Upper lobe of right lung (tissue), 1 donor: ENCODE measurements at regions not wholly inside any gene's neighbourhood (a gene's known extent, or its start where the extent isn't known, plus 50 kb on each side); places are given as distances from the start of the nearest gene placed in this dataset.

Experiments
- ATAC-seq: fragments of 200-7000 bp; cut with Tn5 transposase; one replicate; pipeline ENCODE4 v1.9.1; 2020; ENCODE audit warnings: mild to moderate bottlenecking, moderate library complexity
- DNase-seq: peaks from one replicate; pipeline ENCODE4 v3.0.0-alpha.2; 2020
- H3K27ac ChIP-seq: fragments of 200-600 bp; one replicate; pipeline ENCODE4 v1.8.0; 2022
- H3K27me3 ChIP-seq: fragments of 200-600 bp; one replicate; pipeline ENCODE4 v1.8.0; 2022; ENCODE audit warnings: mild to moderate bottlenecking
- H3K36me3 ChIP-seq: fragments of 200-600 bp; one replicate; pipeline ENCODE4 v1.8.0; 2022
- H3K4me1 ChIP-seq: fragments of 200-600 bp; one replicate; pipeline ENCODE4 v1.8.0; 2022
- H3K4me3 ChIP-seq: fragments of 200-600 bp; one replicate; pipeline ENCODE4 v1.8.0; 2022; ENCODE audit warnings: mild to moderate bottlenecking
- H3K9me3 ChIP-seq: fragments of 200-600 bp; one replicate; pipeline ENCODE4 v1.8.0; 2022
- intact Hi-C: fragments of 100-400 bp; cut with DNase I; formaldehyde crosslinking; loops from one replicate; pipeline ENCODE4 v1.11.0; 2022
- TF ChIP-seq, protein P1 (sequence below): fragments of 200-600 bp; IDR thresholded peaks from one replicate; pipeline ENCODE4 v1.8.0; 2022; ENCODE audit warnings: antibody characterized with exemption
- donor health status: DM: no; HTN: yes; CAD: no; lungs with severe emphysema.

DNA sequence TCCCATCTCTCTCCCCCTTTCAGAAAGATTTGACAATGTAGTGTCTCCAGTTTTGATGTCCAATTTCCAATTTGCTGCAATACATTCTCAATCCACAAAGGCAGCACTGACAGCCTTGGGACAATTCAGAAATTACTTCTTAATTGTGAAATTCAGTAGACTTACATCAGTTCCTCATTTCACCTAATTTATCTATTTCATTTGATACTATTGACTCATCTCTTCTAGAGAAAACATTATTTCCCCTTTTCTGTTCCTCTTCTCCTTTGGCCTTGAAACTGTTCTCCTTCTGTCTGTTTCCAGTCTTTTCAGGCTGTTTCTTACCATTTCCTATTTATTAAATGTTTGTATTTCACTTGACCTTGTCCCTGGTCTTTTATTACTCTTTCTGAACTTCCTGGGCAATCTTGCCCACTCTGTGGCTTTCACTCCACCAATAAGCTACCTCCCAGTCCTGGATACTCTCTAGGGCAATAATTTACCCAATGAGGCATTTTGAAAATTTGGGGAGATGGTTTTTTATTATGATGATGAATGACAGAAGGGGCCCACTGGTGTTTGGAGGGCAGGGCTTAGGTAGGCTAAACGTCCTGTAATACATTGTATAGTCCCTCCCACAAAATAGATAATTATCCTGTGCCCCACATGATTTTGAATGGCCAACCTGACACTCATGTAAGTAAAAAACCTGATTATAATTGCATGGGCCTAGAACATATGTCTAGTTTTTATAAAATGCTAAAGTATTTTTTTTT lies 498.0 kb upstream of the BOD1L1 start:
- DNase-seq: no peak
- Histone ChIP-seq H3K9me3 (no peaks in the 10 kb centered on the region), H3K27ac (no peak overlapping the region), H3K4me1 (no peaks in the 10 kb centered on the region), H3K27me3 (no peaks in the 10 kb centered on the region), H3K36me3 (no peaks in the 10 kb centered on the region), H3K4me3 (no peak overlapping the region)
- TF ChIP-seq, protein P1, sequence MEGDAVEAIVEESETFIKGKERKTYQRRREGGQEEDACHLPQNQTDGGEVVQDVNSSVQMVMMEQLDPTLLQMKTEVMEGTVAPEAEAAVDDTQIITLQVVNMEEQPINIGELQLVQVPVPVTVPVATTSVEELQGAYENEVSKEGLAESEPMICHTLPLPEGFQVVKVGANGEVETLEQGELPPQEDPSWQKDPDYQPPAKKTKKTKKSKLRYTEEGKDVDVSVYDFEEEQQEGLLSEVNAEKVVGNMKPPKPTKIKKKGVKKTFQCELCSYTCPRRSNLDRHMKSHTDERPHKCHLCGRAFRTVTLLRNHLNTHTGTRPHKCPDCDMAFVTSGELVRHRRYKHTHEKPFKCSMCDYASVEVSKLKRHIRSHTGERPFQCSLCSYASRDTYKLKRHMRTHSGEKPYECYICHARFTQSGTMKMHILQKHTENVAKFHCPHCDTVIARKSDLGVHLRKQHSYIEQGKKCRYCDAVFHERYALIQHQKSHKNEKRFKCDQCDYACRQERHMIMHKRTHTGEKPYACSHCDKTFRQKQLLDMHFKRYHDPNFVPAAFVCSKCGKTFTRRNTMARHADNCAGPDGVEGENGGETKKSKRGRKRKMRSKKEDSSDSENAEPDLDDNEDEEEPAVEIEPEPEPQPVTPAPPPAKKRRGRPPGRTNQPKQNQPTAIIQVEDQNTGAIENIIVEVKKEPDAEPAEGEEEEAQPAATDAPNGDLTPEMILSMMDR: no peak
- intact Hi-C loops: no loop called here
- peak; percentile 77 for ATAC-seq

DNA sequence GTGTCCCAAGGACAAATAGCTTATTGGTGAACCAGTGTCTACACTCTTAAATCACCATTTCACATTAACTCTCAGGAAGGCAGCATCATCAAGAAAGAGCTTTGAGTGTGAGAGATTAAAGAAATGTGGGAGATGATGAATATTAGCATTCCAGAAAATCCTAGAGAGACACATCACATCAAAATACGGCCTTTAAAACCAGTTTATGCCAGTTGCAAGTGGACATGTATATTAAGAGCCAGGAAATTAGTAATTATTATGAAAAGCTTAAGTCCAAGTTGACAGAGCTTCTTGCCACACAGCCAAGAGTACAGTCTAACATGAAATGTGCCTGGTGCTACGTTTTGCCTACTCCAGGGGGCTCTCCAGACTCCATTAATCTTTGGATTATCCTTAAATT lies 503.0 kb upstream of the BOD1L1 start:
- H3K36me3 ChIP-seq: no peaks in the 10 kb centered on the region
- no peaks in the 10 kb centered on the region for H3K9me3 ChIP-seq
- no peaks in the 10 kb centered on the region for H3K27me3 ChIP-seq
- ATAC-seq (no peak), DNase-seq (no peak)
- H3K4me1 ChIP-seq: no peaks in the 10 kb centered on the region
- H3K27ac ChIP-seq: no peak overlapping the region
- intact Hi-C loops: no loop called here
- H3K4me3 ChIP-seq: no peak overlapping the region
- TF ChIP-seq, protein P1: no peak

DNA sequence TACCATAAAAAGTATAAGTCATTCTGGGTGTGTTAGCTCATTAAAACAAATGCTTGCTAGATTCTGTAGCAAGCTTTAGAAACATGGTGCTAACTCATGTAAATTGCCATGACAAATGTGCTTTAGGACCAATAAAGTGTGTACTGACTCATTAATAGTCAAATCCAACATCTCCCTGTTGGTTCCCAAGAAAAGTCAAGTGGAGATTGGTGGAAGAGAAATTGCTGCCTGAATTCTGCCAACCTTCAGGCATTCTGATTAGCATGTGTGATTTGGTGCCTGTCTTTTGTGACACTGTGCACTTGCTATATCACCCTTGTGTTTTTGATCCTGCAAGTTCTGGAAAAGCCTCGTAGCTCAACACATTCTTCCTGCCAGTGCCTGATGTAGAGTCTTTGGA lies 503.8 kb upstream of the BOD1L1 start:
- ATAC-seq (no peak), DNase-seq (no peak)
- TF ChIP-seq, protein P1: no peak
- no peaks in the 10 kb centered on the region for H3K36me3 ChIP-seq
- H3K4me1 ChIP-seq: no peaks in the 10 kb centered on the region
- H3K27ac ChIP-seq: no peak overlapping the region
- intact Hi-C loops: no loop called here
- no peak overlapping the region for H3K4me3 ChIP-seq
- no peaks in the 10 kb centered on the region for H3K9me3 ChIP-seq
- no peaks in the 10 kb centered on the region for H3K27me3 ChIP-seq

DNA sequence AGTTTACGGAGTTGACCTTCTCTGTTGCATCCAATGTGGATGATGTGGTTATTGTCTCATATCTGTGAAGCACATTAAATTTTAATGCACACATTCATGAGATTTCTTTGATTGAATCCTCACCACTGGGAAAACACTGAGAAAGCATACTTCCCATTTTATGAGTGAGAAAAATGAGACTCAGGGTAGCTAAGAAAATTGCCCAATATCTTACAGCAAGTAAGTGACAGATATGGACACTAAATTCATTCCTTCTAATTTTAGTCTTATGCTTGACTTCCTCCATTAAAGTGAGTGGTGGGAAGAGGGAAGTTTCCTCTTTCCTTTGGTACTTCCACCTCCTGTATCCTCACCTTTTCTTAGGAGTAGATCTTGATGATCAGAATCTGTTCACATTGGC lies 504.8 kb upstream of the BOD1L1 start:
- TF ChIP-seq, protein P1: no peak
- DNase-seq (no peak), ATAC-seq (peak; percentile 16)
- no peaks in the 10 kb centered on the region for H3K4me1 ChIP-seq
- H3K27me3 ChIP-seq: no peaks in the 10 kb centered on the region
- intact Hi-C loops: no loop called here
- H3K36me3 ChIP-seq: no peaks in the 10 kb centered on the region
- no peak overlapping the region for H3K27ac ChIP-seq
- H3K4me3 ChIP-seq: no peak overlapping the region
- no peaks in the 10 kb centered on the region for H3K9me3 ChIP-seq

DNA sequence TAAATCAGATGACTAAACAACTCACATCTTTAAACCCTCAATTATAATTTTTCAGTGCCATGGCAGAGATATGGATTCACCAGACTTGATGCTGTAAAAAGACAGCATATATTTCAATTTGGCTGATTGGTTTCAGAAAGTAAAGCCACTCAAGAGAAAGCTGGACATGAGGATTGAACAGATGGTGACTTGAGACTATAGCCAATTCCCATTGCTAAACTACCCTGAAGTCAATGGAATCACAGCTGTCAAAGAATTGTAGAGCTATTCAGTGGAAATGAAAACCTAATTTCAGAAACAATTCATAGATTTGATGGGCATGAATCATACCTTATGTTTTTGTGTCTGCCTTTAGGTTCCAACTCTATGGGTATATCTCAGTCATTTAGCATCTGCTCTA lies 510.6 kb upstream of the BOD1L1 start:
- TF ChIP-seq, protein P1: no peak

DNA sequence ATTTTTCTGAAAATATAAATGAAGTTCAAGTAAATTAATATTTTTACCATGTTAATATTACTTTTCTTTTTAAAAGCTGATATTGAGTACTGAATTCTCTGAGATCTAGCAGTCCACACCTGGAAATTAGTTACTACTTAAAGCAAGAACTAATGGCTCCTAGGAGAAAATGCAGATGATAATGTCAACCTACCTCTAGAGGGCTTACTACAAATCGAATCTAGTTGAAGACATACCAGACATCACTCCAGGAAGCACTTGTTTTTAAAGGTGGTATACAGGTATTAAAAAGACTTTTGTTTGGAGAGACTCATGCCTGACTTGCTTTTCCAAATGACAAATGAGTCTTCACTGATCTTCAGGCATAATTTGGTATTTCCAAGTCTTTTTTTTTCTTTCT lies 516.4 kb upstream of the BOD1L1 start:
- Histone ChIP-seq H3K36me3 (no peaks in the 10 kb centered on the region), H3K4me1 (no peaks in the 10 kb centered on the region), H3K27me3 (no peaks in the 10 kb centered on the region), H3K4me3 (no peak overlapping the region), H3K27ac (no peak overlapping the region), H3K9me3 (no peaks in the 10 kb centered on the region)
- intact Hi-C loops: no loop called here
- DNase-seq: no peak
- ATAC-seq: no peak
- TF ChIP-seq, protein P1: no peak

More for the DNA sequence above, 510.6 kb upstream of the BOD1L1 start:
- no peaks in the 10 kb centered on the region for H3K4me1 ChIP-seq
- H3K9me3 ChIP-seq: no peaks in the 10 kb centered on the region
- no peak overlapping the region for H3K27ac ChIP-seq
- intact Hi-C loops: no loop called here
- H3K4me3 ChIP-seq: no peak overlapping the region
- ATAC-seq (no peak), DNase-seq (no peak)
- no peaks in the 10 kb centered on the region for H3K36me3 ChIP-seq
- H3K27me3 ChIP-seq: no peaks in the 10 kb centered on the region
